ENCODE measurements at regions not wholly inside any gene's neighbourhood (a gene's known extent, or its start where the extent isn't known, plus 50 kb on each side); places are given as distances from the start of the nearest gene placed in this dataset.
"Not testable (repeated sequence)": the region's sequence is repeated elsewhere in the genome, so short reads cannot be mapped to it uniquely, and the experiment has no call there.

DNA sequence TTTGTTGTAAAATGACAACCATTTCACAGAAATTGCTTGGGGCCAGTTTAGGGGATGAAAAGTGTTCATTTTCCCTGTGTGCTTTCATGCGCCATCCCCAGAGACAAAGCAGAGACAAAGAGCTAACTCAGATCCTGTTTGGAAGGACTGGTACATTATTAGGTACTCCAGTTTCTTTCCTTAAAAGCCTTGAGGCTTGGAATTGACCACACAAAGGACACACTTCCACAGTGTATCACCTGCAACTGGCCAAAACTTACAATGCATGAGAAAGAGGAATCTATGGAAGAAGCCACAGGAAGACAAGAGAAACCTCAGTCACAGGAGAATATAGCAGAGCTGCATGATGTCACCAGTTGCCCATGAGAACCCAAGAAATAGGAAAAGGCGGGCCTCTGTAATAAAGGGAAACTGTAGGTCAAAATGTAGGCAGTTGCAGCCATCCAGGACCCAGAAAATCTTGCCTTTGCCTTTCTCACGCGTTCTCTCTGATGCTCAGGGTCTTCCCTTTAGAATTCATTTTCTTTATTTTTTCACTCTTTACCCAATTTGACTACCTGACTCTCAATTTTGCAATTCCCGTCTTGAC, 339.0 kb downstream of the RMST start:
- no peak for DNase-seq

GRCh38 chr12:97805146-97805545, 342.5 kb downstream of the RMST start:
- DNase-seq, result no peak

- no peak for DNase-seq
These were observed 350.7 kb downstream of the RMST start for GRCh38 chr12:97813301-97813700.

GRCh38 chr12:97821806-97822205, 359.2 kb downstream of the RMST start:
- no peak for DNase-seq

- no peak for DNase-seq
These were observed 372.9 kb downstream of the RMST start for GRCh38 chr12:97835541-97835940.

- no peak for DNase-seq
These were observed 374.8 kb downstream of the RMST start for GRCh38 chr12:97837401-97837800.

DNA sequence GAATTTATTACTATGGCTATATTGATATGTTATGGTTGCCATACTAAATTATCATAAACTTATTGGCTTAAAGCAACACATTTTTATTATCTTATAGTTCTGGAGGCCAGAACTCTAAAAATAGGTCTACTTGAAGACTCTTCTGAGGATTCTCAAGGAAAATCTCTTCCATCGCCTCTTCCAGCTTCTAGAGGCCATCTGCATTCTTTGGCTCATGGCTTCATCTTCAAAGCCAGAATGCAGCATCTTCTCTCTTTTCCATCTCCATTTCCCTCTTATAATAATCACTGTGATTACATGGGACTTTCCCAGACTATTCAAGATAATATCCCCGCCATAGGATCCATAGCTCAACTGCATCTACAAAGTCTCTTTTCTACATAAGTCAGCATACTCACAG, 385.4 kb downstream of the RMST start:
- no peak for DNase-seq

DNA sequence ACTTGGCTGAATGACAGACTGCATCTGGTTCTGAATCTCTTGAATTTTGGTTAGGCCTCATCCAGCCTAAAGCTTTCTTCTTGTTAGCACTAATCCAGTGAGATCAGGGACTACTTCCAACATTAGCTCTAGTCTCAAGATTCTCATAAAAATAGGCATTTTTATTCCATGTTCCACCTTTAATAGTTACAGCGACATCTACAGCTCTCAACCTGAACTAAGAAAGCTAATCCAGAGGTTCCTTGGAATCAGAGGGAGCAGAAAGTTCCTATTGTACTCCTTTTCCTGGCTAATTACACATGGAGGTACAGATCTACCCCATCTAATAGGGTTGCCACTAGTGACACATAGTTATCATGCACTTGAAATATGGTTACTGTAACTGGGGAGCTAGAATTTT, 391.9 kb downstream of the RMST start:
- DNase-seq, result no peak

GRCh38 chr12:97862072-97862471, 399.5 kb downstream of the RMST start:
- no peak for DNase-seq

GRCh38 chr12:97875064-97875463, 412.5 kb downstream of the RMST start:
- DNase-seq, result no peak

- DNase-seq, result no peak
These were observed 414.2 kb downstream of the RMST start for GRCh38 chr12:97876780-97877179.

- no peak for DNase-seq
These were observed 414.8 kb downstream of the RMST start for GRCh38 chr12:97877404-97877803.

- no peak for DNase-seq
These were observed 424.0 kb downstream of the RMST start for GRCh38 chr12:97886511-97887176.

- DNase-seq, result not testable (repeated sequence)
These were observed 435.3 kb downstream of the RMST start for GRCh38 chr12:97897881-97898280.

DNA sequence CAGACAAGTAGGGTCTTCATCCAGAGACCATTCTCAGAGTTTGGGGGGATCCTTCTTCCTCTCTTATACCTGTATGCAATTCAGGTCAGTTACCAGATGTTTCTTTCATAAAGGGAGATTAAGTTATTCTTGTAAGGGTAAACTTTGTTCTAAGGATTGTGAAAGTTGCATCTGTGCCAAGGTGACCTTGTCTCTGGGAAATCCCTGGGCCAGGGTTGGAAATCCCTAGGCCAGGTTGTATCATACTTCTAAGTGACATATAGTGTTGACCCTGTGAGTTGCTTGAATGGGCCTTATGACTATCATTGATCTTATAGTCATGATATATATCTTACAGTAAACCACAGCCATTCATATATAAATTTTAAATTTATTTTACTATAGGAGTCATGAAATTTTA, 436.9 kb downstream of the RMST start:
- no peak for DNase-seq

- no peak for DNase-seq
These were observed 437.4 kb downstream of the RMST start for GRCh38 chr12:97899956-97900355.

DNA sequence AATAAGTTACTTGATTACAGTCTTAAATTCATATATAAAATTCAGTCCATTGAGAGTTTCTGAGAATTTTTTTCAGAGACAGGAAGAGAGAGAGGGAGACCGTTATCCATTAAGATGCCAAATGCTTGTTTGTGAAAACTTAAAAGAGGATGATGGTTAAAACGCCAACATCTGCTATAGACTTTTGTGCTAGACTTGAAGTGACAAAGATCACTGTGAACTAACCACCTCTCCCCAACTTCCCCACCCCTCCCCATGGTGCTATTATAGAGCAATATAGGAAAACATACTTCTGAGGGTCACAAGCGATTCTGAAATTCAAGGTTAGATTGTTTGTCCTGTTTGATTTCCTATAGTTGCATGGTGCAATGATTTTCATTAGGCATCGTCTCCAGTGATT, 440.8 kb downstream of the RMST start:
- no peak for DNase-seq

DNA sequence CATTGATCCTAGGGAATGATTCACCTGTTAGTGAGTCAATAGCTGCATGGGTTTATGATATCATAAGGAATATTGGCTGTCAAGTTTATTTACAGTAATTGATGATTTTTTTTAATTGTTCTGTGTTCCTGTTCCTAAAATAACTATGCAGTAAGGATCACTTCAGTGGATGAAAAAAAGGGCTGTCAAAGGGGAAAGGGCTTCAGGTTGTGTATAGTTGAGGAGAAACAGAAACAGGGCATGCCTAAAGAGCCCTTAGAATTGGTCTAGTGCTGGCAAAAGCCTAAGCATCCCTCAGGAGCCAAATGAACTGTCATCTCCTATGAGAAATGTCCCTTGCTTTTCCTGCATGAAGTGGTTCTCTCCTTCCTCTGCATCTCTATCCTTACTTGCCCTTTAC, 444.9 kb downstream of the RMST start:
- DNase-seq, result no peak

DNA sequence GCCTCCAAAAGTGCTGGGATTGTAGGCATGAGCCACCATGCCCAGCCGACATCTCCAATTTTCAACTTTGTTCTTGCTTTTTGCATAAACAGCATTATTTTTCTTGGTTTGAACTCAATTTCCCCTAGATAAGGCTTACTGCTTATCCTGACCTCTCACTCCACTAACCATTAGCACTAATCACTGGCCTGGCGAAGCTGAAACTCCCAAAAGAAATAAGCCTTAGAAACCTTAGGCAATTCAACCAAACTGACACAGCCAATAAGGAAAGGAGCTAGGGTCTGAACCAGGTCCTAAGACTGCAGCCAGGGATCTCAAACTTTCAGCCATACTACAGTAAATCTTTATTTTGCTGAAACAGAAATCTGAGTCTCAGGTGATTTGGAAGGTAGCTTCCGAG, 448.0 kb downstream of the RMST start:
- no peak for DNase-seq

- no peak for DNase-seq
These were observed 450.3 kb downstream of the RMST start for GRCh38 chr12:97912943-97913342.

DNA sequence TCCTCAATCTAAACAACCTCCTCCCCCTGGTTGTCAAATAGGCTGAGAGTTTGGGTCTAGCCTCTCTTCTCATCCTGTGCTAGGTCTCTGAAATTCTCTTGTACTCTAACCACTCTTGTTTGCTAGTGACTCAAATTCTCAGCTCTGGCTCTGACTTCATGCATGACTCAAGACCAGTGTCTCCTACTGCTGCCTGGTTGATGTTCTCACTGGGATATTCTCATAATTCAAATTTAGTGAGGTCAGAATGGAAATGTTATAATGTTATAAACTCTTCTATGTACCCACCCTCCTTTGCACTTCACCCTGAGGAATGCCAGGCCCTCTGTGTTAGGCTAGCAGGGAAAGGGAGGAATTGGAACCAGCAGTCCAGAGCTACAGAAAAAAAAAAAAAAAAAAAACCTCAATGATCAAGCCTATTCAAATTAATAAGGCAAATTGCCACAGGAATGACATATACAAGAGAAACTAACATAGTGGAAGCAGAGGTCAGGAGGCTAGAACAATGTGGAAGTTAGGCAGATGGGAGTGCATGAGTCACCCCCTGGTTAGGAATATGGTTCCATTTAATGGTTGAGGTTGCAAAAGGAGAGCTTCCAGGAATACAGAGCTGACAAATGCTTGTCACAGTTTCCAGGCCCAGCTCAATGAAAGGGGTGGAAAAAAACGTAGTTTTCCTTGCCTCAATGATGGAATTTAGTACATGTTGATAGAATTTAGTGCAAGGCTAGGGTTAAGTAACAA, 459.5 kb downstream of the RMST start:
- no peak for DNase-seq

- DNase-seq, result no peak
These were observed 460.9 kb downstream of the RMST start for GRCh38 chr12:97923546-97923945.

DNA sequence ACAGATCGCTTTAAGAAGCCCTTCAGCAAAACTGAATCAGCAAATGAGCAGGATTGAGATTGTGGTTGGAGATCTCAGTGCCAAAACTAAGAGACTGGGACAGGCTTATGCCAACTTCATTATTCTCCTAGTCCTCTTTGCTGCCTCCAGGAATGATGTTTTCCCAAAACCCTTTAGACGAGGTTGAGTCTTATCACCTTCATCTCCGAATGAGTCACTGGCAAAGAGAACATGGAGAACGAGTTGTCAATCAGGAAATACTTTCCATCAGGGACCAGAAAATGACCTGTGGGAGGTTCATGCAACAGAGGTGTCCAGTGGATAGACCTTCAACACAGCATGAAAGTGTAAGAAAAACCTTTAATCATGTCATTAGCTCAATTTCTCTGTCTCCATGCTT, 461.5 kb downstream of the RMST start:
- DNase-seq, result no peak

DNA sequence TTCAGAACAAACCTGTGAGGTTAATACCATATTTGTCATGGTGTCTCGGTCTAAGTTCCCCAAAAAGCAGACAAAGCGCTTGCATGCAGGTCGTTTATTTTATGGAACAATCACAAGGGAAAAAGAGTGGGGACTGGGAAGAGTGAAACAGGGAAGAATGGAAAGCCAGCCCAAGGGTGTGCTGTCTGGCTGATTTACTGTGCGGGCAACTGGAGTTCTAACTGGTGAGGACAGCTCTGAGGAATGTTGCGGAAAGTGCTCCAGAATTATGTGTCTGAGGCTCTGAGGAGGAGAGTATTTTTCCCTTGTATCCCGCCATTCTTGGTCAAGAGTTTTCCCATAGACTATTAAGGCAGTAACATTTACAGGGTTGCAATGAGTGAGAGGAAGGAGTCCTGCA, 465.4 kb downstream of the RMST start:
- no peak for DNase-seq

- DNase-seq, result no peak
These were observed 473.6 kb downstream of the RMST start for GRCh38 chr12:97936165-97936564.

Measured in stimulated activated naive CD4-positive, alpha-beta T cell treated with Interleukin-2 at 50 U/mL for 16 hours (primary cell).